Immature natural killer cell (primary cell): ENCODE measurements at regions not wholly inside any gene's neighbourhood (a gene's known extent, or its start where the extent isn't known, plus 50 kb on each side); places are given as distances from the start of the nearest gene placed in this dataset.
"Not testable (repeated sequence)": the region's sequence is repeated elsewhere in the genome, so short reads cannot be mapped to it uniquely, and the experiment has no call there.

Source experiments
- DNase-seq, 3 donors: peaks; one replicate each; pipeline ENCODE4 v3.0.0; 2022; ENCODE audit warnings: mixed read lengths in 1 of 3
- H3K27ac Mint-ChIP-seq, 6 donors: one replicate each; pipeline ENCODE4 v1.8.0; 2020; ENCODE audit warnings: mixed read lengths in 6 of 6, mild to moderate bottlenecking in 5 of 6, inconsistent platforms in 4 of 6, moderate library complexity in 3 of 6
- H3K27me3 Mint-ChIP-seq, 3 donors: one replicate each; pipeline ENCODE4 v1.8.0; 2020 to 2021; ENCODE audit warnings: low read depth in 3 of 3, mild to moderate bottlenecking in 3 of 3, mixed read lengths in 3 of 3, moderate library complexity in 3 of 3, inconsistent platforms in 1 of 3
- H3K36me3 Mint-ChIP-seq, 3 donors: one replicate each; pipeline ENCODE4 v1.8.0; 2020; ENCODE audit warnings: mixed read lengths in 3 of 3, inconsistent platforms in 2 of 3, mild to moderate bottlenecking in 2 of 3
- H3K4me1 Mint-ChIP-seq, 2 donors: one replicate each; pipeline ENCODE4 v1.8.0; 2020; ENCODE audit warnings: inconsistent platforms in 2 of 2, mild to moderate bottlenecking in 2 of 2, mixed read lengths in 2 of 2, moderate library complexity in 1 of 2
- H3K4me3 Mint-ChIP-seq, 5 donors: one replicate each; pipeline ENCODE4 v1.8.0; 2020; ENCODE audit warnings: mild to moderate bottlenecking in 5 of 5, mixed read lengths in 5 of 5, inconsistent platforms in 3 of 5, moderate library complexity in 3 of 5
- H3K9me3 Mint-ChIP-seq, 6 donors: one replicate each; pipeline ENCODE4 v1.8.0; 2020; ENCODE audit warnings: mild to moderate bottlenecking in 6 of 6, mixed read lengths in 6 of 6, inconsistent platforms in 4 of 6, moderate library complexity in 3 of 6

DNA sequence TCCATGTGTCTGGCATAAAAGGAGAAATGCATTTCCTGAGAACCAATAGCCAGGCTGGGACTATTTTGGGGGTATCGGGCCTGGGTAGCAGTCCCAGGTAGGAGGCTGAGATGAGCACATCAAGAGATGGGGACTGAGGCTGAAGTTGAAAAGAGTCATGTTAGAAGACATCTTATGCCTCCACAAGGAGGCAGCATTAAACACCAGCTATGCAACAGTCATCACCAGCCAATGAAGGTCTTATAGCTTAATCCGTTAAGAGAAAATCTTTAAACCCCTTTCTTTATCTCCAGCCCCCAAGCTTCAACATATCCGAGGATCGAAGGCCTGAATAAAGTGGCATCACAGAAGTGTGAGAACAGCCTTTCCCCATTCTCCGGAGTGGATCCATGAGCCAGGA, 640.7 kb upstream of the PTBP2 start:
- Mint-ChIP-seq H3K27ac (no peak overlapping the region), H3K4me3 (no peak overlapping the region), H3K27me3 (peaks cover 0 to 2% (median 0%) of the 10 kb centered on the region in 3 donors), H3K9me3 (peaks cover 18 to 52% (median 27%) of the 10 kb centered on the region in 6 donors), H3K4me1 (no peaks in the 10 kb centered on the region), H3K36me3 (no peaks in the 10 kb centered on the region)
- DNase-seq, result no peak

DNA sequence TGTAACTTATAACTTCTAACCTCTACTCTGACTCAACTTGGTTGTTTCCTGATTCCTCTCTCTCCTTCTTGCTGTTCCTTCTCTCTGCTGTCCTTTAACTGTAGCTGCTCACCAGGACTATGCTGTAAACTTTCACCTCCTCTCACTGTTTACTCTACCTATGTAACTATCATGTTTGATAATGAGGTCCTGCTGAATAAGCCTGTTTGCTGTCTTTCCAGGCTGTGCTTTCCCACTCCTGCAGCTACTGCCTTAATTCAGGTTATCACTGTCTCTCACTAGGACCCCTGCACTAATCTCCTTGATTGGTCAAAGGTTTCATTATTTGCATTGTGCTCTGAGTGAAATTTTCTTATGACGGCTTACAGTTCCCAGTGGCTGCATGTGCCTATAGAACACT, 633.9 kb upstream of the PTBP2 start:
- peaks cover 0 to 2% (median 0%) of the 10 kb centered on the region in 3 donors for H3K27me3 Mint-ChIP-seq
- no peak overlapping the region for H3K27ac Mint-ChIP-seq
- no peak overlapping the region for H3K4me3 Mint-ChIP-seq
- no peak for DNase-seq
- H3K9me3 Mint-ChIP-seq, result peaks cover 6 to 38% (median 11%) of the 10 kb centered on the region in 6 donors
- H3K4me1 Mint-ChIP-seq, result no peaks in the 10 kb centered on the region
- H3K36me3 Mint-ChIP-seq, result no peaks in the 10 kb centered on the region

DNA sequence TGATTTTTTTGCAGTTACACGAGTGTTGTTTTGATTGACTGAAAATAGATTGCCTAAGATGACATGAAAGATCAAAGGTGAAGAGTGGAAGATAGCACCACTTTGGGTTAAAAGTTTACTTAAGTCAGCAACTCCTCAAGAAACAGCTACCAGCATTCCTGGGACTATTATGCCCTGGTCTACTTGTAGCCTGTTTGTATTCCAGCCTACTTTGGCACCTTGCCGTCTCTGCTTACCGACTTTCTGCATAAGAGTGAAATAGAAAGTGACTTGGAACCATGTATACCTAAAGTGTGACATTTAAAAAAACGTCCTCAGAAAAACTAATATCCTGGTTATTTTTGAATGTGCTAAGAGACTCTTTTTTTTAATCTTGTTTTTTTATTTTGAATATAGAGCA, 631.5 kb upstream of the PTBP2 start:
- no peaks in the 10 kb centered on the region for H3K4me1 Mint-ChIP-seq

DNA sequence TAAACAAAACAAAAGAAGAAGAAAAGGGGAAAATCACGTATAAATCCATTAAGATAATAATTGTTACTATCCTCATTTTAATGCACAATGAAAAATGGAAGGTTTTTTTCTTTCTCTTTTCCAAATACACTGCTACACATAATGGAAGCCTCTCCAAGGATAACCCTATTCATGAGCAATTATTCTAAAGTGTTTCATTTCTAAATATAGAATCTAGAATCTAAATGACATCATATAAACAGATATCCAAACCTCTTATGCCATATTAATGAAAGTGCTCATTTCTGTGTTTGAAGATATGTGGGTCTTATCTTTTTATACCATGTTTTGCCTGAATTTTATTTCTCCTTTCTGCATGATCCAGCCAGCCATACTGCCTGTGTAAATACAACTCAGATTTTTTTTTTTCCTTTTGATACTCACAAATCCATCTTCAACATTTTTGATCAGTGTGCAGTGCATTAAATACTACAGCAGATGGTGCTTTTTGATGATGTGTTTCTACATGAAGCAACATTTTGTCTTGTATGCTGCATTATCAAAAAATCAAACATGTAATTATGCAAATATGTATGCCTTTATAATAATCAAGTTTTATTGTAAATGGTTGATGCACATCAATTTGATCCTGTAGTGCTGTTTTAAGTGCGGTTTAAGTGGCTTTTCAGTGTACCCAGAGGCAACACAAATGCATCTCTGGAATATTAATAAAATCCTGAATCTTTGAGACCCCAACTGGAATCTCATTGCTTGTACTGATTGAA, 625.6 kb upstream of the PTBP2 start:
- H3K27ac Mint-ChIP-seq, result no peak overlapping the region
- no peaks in the 10 kb centered on the region for H3K4me1 Mint-ChIP-seq
- no peak overlapping the region for H3K4me3 Mint-ChIP-seq
- peaks cover 4 to 35% (median 20%) of the 10 kb centered on the region in 6 donors for H3K9me3 Mint-ChIP-seq
- no peak for DNase-seq
- H3K27me3 Mint-ChIP-seq, result peaks cover 0 to 3% (median 2%) of the 10 kb centered on the region in 3 donors
- peaks cover 0 to 9% (median 0%) of the 10 kb centered on the region in 3 donors for H3K36me3 Mint-ChIP-seq

More for the DNA sequence above, 631.5 kb upstream of the PTBP2 start:
- Mint-ChIP-seq H3K9me3 (peaks cover 4 to 24% (median 8%) of the 10 kb centered on the region in 6 donors), H3K4me3 (no peak overlapping the region), H3K36me3 (no peaks in the 10 kb centered on the region), H3K27ac (no peak overlapping the region), H3K27me3 (peaks cover 0 to 2% (median 0%) of the 10 kb centered on the region in 3 donors)
- DNase-seq, result no peak

DNA sequence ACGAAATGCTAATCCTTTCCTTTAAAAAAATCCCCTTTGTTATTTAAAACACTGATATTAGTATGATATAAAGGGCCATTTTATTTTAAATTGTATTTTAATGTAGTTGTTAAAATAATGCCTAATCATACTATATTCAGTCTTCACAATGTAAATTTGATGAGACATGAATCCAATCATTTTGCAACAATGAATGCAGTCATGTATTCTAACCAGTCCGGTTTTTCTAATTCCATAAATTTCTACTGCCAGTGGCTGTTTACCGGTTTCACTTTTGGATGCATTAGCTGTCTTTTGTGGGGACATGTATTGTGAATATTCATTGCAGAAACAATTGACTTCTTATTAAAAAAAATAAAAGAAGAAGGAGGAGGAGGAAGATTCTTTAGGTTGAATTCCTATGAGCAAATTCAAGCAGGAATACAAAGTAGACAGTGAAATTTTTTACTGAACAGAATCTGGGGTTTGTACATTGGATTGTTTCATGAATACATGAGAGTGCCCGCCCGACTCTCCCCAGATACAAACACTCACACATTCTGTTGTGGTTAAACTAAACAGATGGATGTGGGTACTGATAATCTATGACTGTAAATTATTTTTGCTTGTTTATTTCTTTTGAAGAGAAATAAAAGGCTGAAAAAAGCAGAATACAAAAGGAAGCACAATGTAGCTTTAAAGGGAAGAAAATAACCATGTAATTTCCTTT, 624.8 kb upstream of the PTBP2 start:
- peaks cover 0 to 9% (median 0%) of the 10 kb centered on the region in 3 donors for H3K36me3 Mint-ChIP-seq
- peaks cover 4 to 34% (median 22%) of the 10 kb centered on the region in 6 donors for H3K9me3 Mint-ChIP-seq
- no peak overlapping the region for H3K4me3 Mint-ChIP-seq
- H3K27ac Mint-ChIP-seq, result no peak overlapping the region
- H3K27me3 Mint-ChIP-seq, result peaks cover 0 to 3% (median 2%) of the 10 kb centered on the region in 3 donors
- H3K4me1 Mint-ChIP-seq, result no peaks in the 10 kb centered on the region
- DNase-seq, result no peak

DNA sequence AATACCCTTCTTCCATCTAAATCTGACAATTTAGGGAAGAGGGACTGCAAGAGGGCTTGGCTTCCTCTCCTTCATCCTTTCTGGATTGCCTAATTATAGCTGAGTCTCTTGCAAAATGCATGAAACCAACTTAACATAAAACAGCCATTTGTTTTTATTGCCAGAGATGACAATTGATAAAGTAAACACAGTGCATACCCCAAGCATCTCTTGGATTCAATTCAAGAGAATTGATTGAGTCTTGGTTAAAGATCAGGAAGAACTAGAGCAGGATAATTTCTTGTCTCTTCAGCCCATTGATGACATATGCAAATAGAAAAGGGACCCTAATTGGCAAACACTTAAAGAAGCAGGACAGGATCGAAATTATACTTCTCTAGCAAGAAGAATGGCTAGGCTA, 617.1 kb upstream of the PTBP2 start:
- peaks cover 0 to 3% (median 0%) of the 10 kb centered on the region in 3 donors for H3K36me3 Mint-ChIP-seq
- H3K4me1 Mint-ChIP-seq, result no peaks in the 10 kb centered on the region
- no peak overlapping the region for H3K4me3 Mint-ChIP-seq
- no peaks in the 10 kb centered on the region for H3K27me3 Mint-ChIP-seq
- no peak overlapping the region for H3K27ac Mint-ChIP-seq
- peaks cover 8 to 58% (median 22%) of the 10 kb centered on the region in 6 donors for H3K9me3 Mint-ChIP-seq
- DNase-seq, result no peak

DNA sequence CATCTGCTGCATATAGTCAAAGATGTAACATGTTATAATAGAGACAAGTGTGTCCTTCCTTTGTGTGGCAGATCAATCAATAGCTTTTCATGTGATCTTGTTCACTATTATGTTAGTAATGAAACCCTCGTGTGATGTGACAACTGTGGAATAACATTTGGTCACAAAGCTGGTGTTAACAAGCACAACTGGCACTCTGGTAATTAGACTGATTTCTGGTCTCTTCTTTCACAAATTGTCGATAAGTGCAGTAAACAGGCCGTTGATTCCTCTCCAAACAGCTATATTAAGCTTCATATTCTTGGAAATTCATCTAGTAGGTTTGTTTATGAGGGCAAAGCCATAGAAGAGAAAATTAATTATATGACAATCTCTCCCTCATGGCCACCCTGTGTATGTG, 616.7 kb upstream of the PTBP2 start:
- Mint-ChIP-seq H3K27me3 (no peaks in the 10 kb centered on the region), H3K36me3 (peaks cover 0 to 3% (median 0%) of the 10 kb centered on the region in 3 donors), H3K27ac (no peak overlapping the region), H3K4me1 (no peaks in the 10 kb centered on the region), H3K9me3 (peaks cover 8 to 55% (median 21%) of the 10 kb centered on the region in 6 donors), H3K4me3 (no peak overlapping the region)
- DNase-seq, result no peak

DNA sequence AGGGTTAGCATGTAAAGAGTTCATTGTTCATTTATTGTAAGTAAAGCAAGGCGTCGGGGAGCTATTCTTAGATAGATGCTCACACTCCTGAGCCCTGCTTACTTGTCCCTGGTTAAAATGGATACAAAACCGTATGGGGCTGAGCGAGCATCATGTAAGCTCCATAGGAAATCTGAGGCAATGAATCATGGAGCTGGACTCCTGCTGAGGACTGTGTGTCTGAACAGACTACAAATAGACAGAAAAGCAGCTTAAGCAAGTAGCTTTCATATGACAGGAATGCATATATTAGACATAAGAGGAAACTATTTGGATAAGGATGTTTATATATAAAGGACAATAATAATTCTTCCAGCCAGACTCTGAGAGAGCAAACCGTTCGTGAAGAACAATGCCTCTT, 604.9 kb upstream of the PTBP2 start:
- H3K36me3 Mint-ChIP-seq, result no peaks in the 10 kb centered on the region
- DNase-seq, result no peak
- H3K4me1 Mint-ChIP-seq, result no peaks in the 10 kb centered on the region
- H3K27me3 Mint-ChIP-seq, result peaks cover 0 to 3% (median 0%) of the 10 kb centered on the region in 3 donors
- H3K27ac Mint-ChIP-seq, result no peak overlapping the region
- H3K4me3 Mint-ChIP-seq, result no peak overlapping the region
- peaks cover 0 to 23% (median 10%) of the 10 kb centered on the region in 6 donors for H3K9me3 Mint-ChIP-seq

DNA sequence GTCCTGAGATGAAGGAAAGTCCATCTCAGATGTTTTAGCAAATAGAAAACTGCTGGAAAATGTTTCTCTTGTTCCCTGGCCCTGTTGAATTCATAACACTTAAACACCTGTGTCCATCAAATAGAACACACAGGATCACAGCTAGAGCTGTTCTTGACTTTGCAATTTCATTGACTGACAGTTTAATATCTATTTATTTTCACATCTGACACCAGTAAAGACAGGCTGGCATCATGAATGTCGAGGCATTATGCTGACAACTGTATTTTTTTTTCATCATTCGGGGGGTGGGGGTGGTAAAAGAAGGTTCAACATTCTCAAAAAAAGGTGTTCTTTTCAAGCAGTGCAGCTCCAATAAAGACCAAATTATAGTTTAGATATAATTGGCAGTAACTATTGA, 591.2 kb upstream of the PTBP2 start:
- Mint-ChIP-seq H3K36me3 (peaks cover 0 to 2% (median 0%) of the 10 kb centered on the region in 3 donors), H3K27ac (no peak overlapping the region), H3K4me3 (no peak overlapping the region), H3K27me3 (no peaks in the 10 kb centered on the region), H3K4me1 (no peaks in the 10 kb centered on the region), H3K9me3 (peaks cover 13 to 58% (median 27%) of the 10 kb centered on the region in 6 donors)
- DNase-seq, result no peak

DNA sequence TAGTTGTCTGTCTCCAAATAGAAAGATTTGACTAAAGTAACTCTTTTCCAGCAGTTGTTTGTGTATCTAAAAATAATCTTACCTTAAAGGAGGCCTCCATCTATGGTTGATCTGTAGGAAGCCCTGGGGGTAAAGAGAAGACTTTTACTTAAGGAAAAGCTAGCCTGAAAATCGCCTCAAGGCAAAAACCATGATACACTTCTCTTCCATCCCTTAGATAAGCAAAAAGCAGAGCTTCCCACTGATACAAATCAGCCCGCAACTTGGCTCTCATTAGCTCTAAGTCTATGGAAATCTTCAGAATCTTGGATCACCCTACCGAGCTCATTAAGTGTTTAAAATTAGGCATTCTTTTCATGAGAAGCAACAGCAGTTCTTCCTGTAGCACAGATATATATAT, 576.9 kb upstream of the PTBP2 start:
- Mint-ChIP-seq H3K27ac (no peak overlapping the region), H3K9me3 (peaks cover 14 to 55% (median 29%) of the 10 kb centered on the region in 6 donors), H3K4me3 (no peak overlapping the region)

DNA sequence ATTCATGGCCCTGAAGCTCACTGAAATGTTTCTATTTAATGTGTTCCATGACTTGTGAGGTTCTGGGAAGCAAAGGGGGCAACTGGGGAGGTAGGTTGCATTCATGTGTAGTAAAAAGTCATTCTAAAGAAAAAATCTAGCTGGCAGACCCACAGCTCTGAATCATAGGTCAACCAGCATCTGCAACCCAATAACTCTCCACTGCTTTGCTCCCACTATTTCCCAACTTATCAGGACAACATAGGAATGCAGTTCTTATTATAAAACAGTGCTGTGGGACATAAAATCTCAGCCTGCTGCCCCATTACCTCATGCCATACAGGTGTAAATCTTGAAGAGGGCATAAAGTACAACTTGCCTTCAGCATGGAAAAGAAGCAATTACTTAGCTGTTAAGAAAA, 576.1 kb upstream of the PTBP2 start:
- Mint-ChIP-seq H3K36me3 (no peaks in the 10 kb centered on the region), H3K9me3 (peaks cover 12 to 58% (median 33%) of the 10 kb centered on the region in 6 donors), H3K27ac (no peak overlapping the region), H3K4me3 (no peak overlapping the region), H3K4me1 (no peaks in the 10 kb centered on the region), H3K27me3 (peaks cover 0 to 2% (median 1%) of the 10 kb centered on the region in 3 donors)
- no peak for DNase-seq

More for the DNA sequence above, 576.9 kb upstream of the PTBP2 start:
- Mint-ChIP-seq H3K4me1 (no peaks in the 10 kb centered on the region), H3K36me3 (no peaks in the 10 kb centered on the region), H3K27me3 (peaks cover 0 to 2% (median 1%) of the 10 kb centered on the region in 3 donors)
- DNase-seq, result no peak

DNA sequence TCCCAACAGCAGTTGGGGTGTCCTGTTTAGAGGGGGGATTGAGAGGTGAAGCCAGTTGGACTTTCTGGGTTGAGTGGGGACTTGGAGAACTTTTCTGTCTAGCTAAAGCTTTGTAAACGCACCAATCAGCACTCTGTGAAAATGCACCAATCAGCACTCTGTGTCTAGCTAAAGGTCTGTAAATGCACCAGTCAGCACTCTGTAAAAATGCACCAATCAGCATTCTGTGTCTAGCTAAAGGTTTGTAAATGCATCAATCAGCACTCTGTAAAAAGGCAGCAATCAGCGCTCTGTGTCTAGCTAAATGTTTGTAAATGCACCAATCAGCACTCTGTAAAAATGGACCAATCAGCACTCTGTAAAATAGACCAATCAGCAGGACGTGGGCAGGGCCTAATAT, 568.6 kb upstream of the PTBP2 start:
- not testable (repeated sequence) for DNase-seq
- peaks cover 10 to 67% (median 40%) of the 10 kb centered on the region in 6 donors for H3K9me3 Mint-ChIP-seq

DNA sequence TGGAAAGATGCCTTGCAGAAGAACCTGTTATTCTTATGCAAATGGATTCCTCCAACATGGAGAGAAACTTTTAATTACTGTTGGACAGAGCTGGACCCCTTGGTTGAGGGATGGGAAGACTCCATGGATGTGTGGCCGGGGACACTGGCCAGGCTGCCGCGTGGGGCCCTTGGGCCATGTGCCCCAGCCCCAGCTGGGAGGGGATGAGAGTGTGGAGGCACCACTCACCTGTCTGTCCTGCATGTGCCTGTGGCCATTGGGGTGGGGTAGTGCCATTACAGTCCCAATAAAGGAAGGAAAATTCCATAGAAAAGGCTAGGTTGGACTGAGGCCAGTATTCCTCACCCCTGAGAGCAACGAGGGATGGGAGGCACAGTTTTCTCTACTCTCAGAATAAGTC, 564.5 kb upstream of the PTBP2 start:
- Mint-ChIP-seq H3K4me1 (no peaks in the 10 kb centered on the region), H3K4me3 (no peak overlapping the region), H3K27ac (no peak overlapping the region), H3K9me3 (peaks cover 4 to 61% (median 35%) of the 10 kb centered on the region in 6 donors), H3K27me3 (peaks cover 0 to 3% (median 0%) of the 10 kb centered on the region in 3 donors), H3K36me3 (peaks cover 0 to 3% (median 0%) of the 10 kb centered on the region in 3 donors)
- no peak for DNase-seq

More for the DNA sequence above, 568.6 kb upstream of the PTBP2 start:
- H3K27me3 Mint-ChIP-seq, H3K27ac Mint-ChIP-seq, H3K4me3 Mint-ChIP-seq, H3K4me1 Mint-ChIP-seq, H3K36me3 Mint-ChIP-seq: not testable (repeated sequence)

DNA sequence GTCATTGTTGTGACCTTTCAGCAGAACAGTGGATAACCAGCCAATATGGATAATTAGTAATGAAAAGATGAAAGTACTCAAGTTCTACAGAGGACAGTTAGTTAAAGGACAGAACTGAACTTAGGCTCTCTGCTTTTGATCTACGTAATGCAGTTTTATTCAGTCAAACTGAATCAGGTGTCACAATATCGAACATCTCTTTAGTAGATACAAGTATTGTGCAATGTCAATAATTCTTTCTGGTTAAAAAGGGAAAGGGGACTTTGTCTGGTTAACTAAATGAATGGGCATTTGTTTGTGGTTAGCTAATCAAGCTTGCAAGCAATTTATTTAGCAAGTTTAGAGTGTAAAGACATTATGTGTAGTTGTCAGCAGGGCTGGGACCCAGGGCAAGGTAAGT, 562.2 kb upstream of the PTBP2 start:
- Mint-ChIP-seq H3K27me3 (peaks cover 0 to 3% (median 0%) of the 10 kb centered on the region in 3 donors), H3K4me3 (no peak overlapping the region), H3K4me1 (no peaks in the 10 kb centered on the region), H3K36me3 (peaks cover 0 to 3% (median 0%) of the 10 kb centered on the region in 3 donors), H3K27ac (no peak overlapping the region), H3K9me3 (peaks cover 8 to 66% (median 32%) of the 10 kb centered on the region in 6 donors)
- DNase-seq, result no peak
